Osteoblast (primary cell): ENCODE measurements at regions not wholly inside any gene's neighbourhood (a gene's known extent, or its start where the extent isn't known, plus 50 kb on each side); places are given as distances from the start of the nearest gene placed in this dataset.

Experiments used
- DNase-seq: peaks from one replicate; pipeline ENCODE4 v3.0.0; 2011; ENCODE audit warnings: low spot score, mixed read lengths; ENCODE audit not compliant: insufficient read length; ENCODE audit errors: missing footprints
- H2AFZ ChIP-seq: 2 replicates; pipeline ENCODE4 v1.6.0; 2011; ENCODE audit warnings: mild to moderate bottlenecking, low read length
- H3K27ac ChIP-seq: 2 replicates; pipeline ENCODE4 v1.5.1; 2011; ENCODE audit warnings: mild to moderate bottlenecking, low read depth, low read length, moderate library complexity
- H3K27me3 ChIP-seq: 2 replicates; pipeline ENCODE4 v1.6.0; 2012; ENCODE audit warnings: mild to moderate bottlenecking, control low read depth, inconsistent platforms, low read length, moderate library complexity; ENCODE audit not compliant: insufficient read depth
- H3K36me3 ChIP-seq: 2 replicates; pipeline ENCODE4 v1.5.1; 2011; ENCODE audit warnings: mild to moderate bottlenecking, low read length, control low read depth, moderate library complexity; ENCODE audit not compliant: insufficient read depth
- H3K4me1 ChIP-seq: 2 replicates; pipeline ENCODE4 v1.5.1; 2011; ENCODE audit warnings: mild to moderate bottlenecking, low read length, control low read depth, moderate library complexity; ENCODE audit not compliant: insufficient read depth
- H3K4me2 ChIP-seq: 2 replicates; pipeline ENCODE4 v1.6.0; 2011; ENCODE audit warnings: mild to moderate bottlenecking, low read length; ENCODE audit not compliant: insufficient read depth
- H3K4me3 ChIP-seq: fragments of 200-600 bp; sonication (generic); 3 replicates; pipeline ENCODE4 v1.5.1; 2012; ENCODE audit warnings: mild to moderate bottlenecking, low read length, inconsistent platforms; ENCODE audit not compliant: insufficient read depth
- H3K79me2 ChIP-seq: 2 replicates; pipeline ENCODE4 v1.6.0; 2012; ENCODE audit warnings: mild to moderate bottlenecking, low read length, control low read depth, inconsistent platforms; ENCODE audit not compliant: insufficient read depth
- H3K9me3 ChIP-seq: 2 replicates; pipeline ENCODE4 v1.5.1; 2011; ENCODE audit warnings: low read depth, low read length, control low read depth
- H4K20me1 ChIP-seq: 2 replicates; pipeline ENCODE4 v1.6.0; 2012; ENCODE audit warnings: mild to moderate bottlenecking, low read length, control low read depth; ENCODE audit not compliant: insufficient read depth
- TF ChIP-seq, protein P1 (sequence below): IDR thresholded peaks from 2 replicates; pipeline ENCODE4 v1.5.1; 2011; ENCODE audit warnings: mild to moderate bottlenecking, low read depth, low read length, moderate library complexity; ENCODE audit errors: extremely low read depth

DNA sequence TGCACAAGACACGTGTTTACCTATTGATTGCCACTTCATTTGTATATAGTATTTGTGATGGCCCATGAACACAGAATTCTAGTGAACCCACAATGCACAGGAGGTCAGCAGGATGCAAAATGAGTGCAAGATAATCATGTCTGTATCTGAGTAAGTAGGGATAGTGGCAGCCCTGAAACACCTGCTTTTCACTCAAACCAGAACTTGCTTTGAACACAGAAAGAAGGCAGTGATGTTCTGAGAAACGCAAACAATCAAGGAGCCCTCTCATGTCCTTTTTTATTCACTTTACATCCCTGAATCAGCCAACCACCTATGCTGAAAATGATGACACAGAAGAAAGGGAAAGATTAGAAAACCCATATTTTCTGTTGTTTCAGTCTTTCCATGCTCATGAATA lies 170.4 kb upstream of the AVPR1A start:
- TF ChIP-seq, protein P1, sequence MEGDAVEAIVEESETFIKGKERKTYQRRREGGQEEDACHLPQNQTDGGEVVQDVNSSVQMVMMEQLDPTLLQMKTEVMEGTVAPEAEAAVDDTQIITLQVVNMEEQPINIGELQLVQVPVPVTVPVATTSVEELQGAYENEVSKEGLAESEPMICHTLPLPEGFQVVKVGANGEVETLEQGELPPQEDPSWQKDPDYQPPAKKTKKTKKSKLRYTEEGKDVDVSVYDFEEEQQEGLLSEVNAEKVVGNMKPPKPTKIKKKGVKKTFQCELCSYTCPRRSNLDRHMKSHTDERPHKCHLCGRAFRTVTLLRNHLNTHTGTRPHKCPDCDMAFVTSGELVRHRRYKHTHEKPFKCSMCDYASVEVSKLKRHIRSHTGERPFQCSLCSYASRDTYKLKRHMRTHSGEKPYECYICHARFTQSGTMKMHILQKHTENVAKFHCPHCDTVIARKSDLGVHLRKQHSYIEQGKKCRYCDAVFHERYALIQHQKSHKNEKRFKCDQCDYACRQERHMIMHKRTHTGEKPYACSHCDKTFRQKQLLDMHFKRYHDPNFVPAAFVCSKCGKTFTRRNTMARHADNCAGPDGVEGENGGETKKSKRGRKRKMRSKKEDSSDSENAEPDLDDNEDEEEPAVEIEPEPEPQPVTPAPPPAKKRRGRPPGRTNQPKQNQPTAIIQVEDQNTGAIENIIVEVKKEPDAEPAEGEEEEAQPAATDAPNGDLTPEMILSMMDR: no peak
- Histone ChIP-seq H3K79me2 (no peaks in the 10 kb centered on the region), H3K36me3 (no peaks in the 10 kb centered on the region), H3K4me1 (no peaks in the 10 kb centered on the region), H3K9me3 (no peaks in the 10 kb centered on the region), H2AFZ (no peak overlapping the region), H3K4me3 (no peak overlapping the region), H3K27me3 (no peaks in the 10 kb centered on the region), H3K27ac (no peak overlapping the region), H3K4me2 (no peak overlapping the region), H4K20me1 (no peaks in the 10 kb centered on the region)
- no peak for DNase-seq

DNA sequence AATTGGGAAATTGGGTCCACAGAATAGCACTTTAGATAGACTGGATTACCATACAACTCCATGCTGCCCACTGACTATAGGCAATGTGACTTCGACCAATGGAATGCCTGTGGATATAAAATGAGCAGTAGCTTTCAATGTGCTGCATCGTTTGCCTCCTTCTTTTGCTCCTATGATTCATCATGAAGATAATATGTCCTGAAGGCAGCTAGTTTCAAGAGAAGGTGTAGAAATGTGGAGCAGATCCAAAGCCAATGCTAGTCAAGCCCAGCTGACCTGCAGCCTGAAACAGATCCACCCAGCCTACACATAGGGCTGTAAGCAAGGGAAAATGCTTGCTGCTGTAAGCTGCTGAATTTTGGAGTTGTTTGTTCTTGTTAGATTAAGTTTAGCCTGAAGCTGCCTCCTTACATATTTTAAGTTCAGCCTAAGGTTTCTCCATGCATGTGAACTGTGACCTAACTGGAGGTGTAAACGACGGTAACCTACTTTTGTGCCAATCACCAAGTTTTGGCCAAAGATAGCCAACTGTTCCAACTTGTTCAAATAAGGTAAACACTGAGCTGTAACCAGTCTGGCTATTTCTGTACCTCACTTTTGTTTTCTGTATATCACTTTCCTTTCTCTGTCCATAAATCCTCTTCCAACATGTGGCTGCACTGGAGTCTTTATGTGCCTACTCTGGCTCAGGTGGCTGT lies 169.1 kb upstream of the AVPR1A start:
- TF ChIP-seq, protein P1: no peak
- Histone ChIP-seq H3K79me2 (no peaks in the 10 kb centered on the region), H4K20me1 (no peaks in the 10 kb centered on the region), H3K27me3 (no peaks in the 10 kb centered on the region), H3K4me1 (no peaks in the 10 kb centered on the region), H3K27ac (no peak overlapping the region), H2AFZ (no peak overlapping the region), H3K36me3 (no peaks in the 10 kb centered on the region), H3K9me3 (no peaks in the 10 kb centered on the region), H3K4me3 (no peak overlapping the region), H3K4me2 (no peak overlapping the region)
- DNase-seq: no peak

DNA sequence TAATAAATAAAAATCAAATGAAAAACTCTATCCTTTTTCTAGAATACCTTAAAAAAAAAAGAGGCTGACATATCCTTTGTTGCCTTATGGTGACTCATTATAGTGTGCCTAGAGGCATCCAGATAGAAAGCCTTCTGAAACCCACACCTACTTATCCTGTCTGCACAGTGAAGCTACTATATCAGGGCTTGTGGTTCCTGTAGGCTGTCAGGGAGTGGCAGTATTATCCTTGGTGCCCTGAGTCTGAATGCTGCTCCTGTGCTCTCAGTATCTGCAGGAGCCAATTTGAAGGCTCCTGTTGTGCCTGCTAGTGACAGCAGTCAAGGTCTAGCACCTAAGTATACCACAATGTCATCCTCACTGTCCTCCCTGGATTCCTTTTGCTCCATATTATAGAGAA lies 168.4 kb upstream of the AVPR1A start:
- H2AFZ ChIP-seq: no peak overlapping the region
- no peaks in the 10 kb centered on the region for H3K9me3 ChIP-seq
- H3K4me3 ChIP-seq: no peak overlapping the region
- H4K20me1 ChIP-seq: no peaks in the 10 kb centered on the region
- H3K27me3 ChIP-seq: no peaks in the 10 kb centered on the region
- TF ChIP-seq, protein P1: no peak
- no peaks in the 10 kb centered on the region for H3K79me2 ChIP-seq
- H3K36me3 ChIP-seq: no peaks in the 10 kb centered on the region
- H3K4me1 ChIP-seq: no peaks in the 10 kb centered on the region
- no peak for DNase-seq
- no peak overlapping the region for H3K27ac ChIP-seq
- H3K4me2 ChIP-seq: no peak overlapping the region

DNA sequence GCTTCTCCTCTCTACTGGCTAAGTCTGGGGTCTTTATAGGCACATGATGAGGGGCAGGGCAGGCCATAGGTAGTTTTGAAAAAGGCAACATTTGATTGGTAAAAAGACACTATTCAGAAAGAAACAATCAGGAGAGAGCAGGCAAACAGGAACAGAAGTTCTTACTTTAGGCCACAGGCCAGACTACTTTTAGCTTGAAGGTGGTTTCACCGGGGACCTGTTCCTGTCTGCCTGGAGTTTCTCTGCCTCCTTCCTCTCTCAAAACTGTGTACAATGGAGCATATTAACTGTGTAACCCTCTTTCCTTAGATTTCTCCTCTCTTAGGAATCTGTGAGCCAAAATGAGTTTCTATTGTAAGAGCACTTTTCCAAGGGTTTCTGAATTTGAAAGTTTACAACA lies 167.9 kb upstream of the AVPR1A start:
- Histone ChIP-seq H3K4me2 (no peak overlapping the region), H3K4me1 (no peaks in the 10 kb centered on the region), H3K27me3 (no peaks in the 10 kb centered on the region), H3K27ac (no peak overlapping the region), H2AFZ (no peak overlapping the region), H3K4me3 (no peak overlapping the region), H3K9me3 (no peaks in the 10 kb centered on the region), H3K36me3 (no peaks in the 10 kb centered on the region), H4K20me1 (no peaks in the 10 kb centered on the region), H3K79me2 (no peaks in the 10 kb centered on the region)
- no peak for DNase-seq
- TF ChIP-seq, protein P1: no peak
